GM23248 (cell line): ENCODE measurements at regions not wholly inside any gene's neighbourhood (a gene's known extent, or its start where the extent isn't known, plus 50 kb on each side); places are given as distances from the start of the nearest gene placed in this dataset.

Source experiments
- EZH2 ChIP-seq: fragments of 200-600 bp; sonication (generic); IDR thresholded peaks from 2 replicates; pipeline ENCODE4 v1.6.1; 2018; ENCODE audit warnings: antibody characterized with exemption, mild to moderate bottlenecking; ENCODE audit not compliant: insufficient read depth, poor library complexity, severe bottlenecking
- EZH2phosphoT487 ChIP-seq: fragments of 200-600 bp; sonication (generic); IDR thresholded peaks from 2 replicates; pipeline ENCODE4 v1.6.1; 2018; ENCODE audit warnings: antibody characterized with exemption, moderate library complexity, mild to moderate bottlenecking, low read depth; ENCODE audit not compliant: insufficient read depth

GRCh38 chr1:198903621-198904020 lies 264.8 kb downstream of the PTPRC start:
- no peak for TF ChIP-seq EZH2phosphoT487
- no peak for TF ChIP-seq EZH2
